Cerebellar nuclear complex (tissue), 1 donor: ENCODE measurements at regions not wholly inside any gene's neighbourhood (a gene's known extent, or its start where the extent isn't known, plus 50 kb on each side); places are given as distances from the start of the nearest gene placed in this dataset.
A peak's percentile ranks its signal among the peaks of the same experiment; 100 is the strongest.

ENCODE experiments used
- DNase-seq, 2 experiments: peaks; one replicate each; lab custom pipeline; 2025; lab: John Stamatoyannopoulos, UW

GRCh38 chr18:78528411-78529258 lies 451.0 kb upstream of the SALL3 start:
- no peak for DNase-seq

DNA sequence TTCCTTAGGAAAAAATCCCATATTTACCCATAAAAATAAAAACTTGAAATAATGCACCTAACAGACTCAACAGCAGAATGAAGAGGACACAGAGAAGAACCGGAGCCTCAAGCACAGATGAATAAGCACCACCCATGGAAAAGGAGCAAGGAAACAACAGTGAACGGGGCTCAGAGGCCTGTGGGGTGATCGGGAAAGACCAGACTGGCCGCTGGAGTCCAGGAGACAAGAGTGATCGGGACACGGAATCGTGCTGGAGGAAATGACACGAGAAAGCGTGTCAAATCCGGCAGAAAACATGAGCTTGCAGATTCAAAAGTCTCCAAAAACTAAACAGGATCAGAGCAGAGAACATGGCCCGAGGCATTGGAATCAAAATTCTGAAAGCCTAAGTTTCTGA lies 448.0 kb upstream of the SALL3 start:
- no peak for DNase-seq

DNA sequence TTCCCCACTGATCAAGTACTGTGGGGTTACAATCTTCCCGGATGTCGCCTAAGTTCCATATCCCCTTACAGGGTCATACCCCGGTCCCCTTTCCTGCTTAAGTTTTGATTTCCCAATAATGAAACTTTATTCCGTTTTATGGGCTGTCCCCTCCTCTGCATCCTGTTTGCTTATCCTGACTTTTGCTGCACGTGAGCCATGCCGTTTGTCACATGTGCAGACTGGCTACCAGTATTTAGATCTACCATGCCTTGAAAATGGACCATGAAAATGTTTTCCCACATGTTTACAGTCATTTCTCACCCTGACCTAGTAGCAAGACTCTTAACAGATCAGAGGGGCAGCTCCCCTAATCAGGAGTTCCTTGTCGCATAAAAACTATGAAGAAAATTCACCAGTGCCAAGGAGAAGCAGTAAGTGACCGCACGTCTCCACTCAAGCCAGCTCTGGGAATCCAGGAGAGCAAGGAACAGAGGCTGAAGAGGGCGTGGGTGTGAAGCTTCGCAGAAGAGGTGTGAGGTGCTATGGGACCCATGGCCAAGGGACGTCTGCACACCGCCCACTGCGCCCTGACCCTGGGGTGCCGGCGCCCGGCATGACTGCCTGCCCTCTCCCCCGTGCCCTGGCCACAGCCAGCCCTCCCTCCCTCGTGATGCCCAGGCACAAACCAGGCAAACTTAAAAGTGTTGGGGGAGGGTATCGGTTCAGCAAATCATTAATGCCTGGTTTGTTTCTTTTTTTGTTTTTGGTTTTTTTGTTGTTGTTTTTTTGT lies 440.8 kb upstream of the SALL3 start:
- DNase-seq: no peak

DNA sequence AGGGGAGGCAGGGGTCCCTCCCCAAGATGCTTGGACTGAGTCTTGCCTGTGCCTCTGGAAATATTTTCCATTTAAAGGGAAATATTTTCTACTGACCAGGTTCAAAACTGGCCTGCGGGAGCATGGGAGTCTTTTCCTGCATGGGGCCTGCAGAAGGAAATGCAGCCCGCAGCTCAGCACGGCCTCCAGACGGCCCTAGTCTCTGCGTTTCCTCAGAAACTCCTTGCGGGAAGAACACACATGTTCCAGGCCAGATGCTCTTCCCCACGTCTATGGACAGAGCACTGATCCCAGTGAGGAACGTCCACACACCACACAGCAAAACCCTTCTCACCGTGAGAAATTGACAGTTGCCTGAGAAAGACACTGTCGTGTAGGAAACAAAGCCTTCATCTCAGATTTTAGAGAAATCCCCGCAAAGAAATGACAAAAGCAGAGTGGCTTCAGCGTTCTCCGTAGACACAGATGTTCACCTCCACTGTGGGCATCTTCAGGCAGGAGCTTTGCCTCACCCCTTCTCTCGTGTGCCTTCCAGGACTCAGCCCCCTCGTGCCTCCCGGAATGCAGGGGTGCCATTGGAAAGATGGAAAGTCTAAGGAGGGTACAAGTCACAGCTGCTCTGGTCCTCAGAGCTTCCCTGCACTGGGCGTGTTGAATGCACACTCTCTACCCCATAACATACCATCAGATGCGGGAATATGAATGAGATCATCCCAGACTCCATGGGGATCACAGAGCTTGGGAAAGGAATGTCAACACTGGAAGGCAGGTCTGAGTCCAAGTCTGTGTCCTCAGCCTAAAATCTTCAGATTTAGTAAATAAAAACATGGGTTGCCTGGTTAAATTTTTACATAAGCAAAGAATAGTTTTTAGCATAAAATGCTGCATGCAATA lies 438.7 kb upstream of the SALL3 start:
- no peak for DNase-seq

GRCh38 chr18:78542204-78542603 lies 437.4 kb upstream of the SALL3 start:
- no peak for DNase-seq

- DNase-seq: no peak
Observed at GRCh38 chr18:78543201-78543725, 436.4 kb upstream of the SALL3 start.

DNA sequence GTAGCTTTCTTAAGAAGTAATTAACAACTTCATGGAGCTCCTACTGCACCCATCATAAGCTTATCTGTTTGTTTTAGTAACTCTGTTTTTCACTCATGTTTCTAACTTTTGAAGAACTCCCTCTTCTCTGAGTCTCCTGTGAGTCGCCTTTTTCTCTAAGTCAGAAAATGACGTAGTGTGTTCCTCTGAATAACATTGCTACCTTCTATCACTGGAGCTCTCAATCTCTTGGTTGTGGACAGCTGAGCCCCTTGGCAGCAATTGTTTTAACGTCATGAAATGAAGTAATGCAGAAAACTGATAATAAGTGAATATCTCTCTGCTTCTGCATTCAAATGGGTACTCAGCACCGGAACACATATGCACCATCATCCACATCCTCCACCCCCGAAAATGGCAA lies 433.3 kb upstream of the SALL3 start:
- DNase-seq: no peak

DNA sequence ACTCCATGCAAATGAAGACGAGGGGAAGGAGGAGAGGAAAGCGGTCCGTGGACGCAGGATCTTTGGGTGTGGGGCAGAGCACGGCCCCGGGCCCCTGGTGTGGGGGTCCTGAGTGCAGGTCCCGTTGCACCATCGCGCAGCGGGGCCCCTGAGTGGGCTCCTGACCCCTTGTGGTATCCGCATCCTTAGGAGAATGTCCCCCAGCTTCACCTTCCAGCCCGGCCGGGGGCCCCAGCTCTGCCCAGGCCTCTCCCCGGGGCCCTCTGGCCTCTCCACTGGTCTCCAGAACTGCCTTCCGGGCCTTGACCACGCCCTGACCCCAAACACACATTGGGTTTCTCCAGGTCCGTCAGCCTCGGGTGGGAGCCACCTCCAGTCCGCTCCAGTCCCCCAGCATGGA lies 431.8 kb upstream of the SALL3 start:
- DNase-seq: no peak

GRCh38 chr18:78548261-78549058 lies 431.2 kb upstream of the SALL3 start:
- no peak for DNase-seq

DNA sequence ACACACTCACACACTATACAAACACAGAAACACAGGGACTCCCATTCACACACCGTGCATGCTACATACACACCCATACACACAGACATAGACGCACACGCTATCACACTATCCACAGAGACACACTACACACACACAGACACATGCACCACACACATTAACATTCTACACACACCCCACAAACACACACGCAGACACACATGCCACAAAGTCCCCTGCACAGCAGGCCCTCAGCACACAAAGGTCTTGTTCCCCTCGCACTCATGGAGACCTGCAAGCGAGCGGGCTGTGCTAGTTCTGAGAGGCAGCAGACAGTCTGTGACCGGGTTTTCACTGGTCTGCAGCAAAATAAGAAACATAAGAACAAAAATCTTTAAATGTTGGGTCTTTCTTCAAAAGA lies 429.6 kb upstream of the SALL3 start:
- DNase-seq: no peak

- DNase-seq: no peak
Observed at GRCh38 chr18:78554944-78555608, 424.5 kb upstream of the SALL3 start.

GRCh38 chr18:78557371-78557770 lies 422.2 kb upstream of the SALL3 start:
- DNase-seq: no peak

DNA sequence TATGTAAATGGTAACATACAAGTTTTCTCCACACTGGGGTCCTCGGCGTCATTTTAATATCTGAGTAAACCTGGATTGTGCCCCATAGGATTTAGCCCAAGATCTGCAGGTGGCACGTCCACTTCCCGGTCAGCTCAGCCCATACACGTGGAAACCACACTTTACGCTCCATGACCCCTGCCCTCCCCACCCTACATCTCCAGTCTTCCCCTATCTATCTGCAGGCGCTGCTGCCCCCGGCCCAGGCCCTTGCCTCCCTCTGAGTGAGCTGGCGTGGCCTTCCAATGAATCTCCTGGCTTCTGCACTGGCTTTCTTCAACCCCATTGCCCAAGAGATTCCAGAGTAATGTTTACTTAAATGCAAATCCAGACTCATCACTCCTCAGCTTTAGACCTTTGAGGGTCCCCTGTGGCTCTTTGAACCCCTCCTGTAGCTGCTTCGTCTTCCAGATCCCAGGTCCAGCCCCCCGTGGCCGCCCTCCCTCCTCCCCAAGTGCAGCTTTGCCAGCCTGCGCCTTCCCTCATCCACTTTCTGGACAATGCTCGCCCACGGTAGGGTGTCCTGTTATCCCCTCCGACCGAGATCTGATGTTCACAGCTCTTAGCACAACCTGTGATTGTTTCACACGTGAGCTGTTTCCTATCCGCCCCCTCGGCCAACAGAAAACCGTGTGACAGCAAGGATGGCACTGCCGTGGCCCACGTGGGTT lies 421.4 kb upstream of the SALL3 start:
- DNase-seq: no peak

- DNase-seq: no peak
Observed at GRCh38 chr18:78558948-78559347, 420.7 kb upstream of the SALL3 start.

- DNase-seq: no peak
Observed at GRCh38 chr18:78559584-78559983, 420.0 kb upstream of the SALL3 start.

DNA sequence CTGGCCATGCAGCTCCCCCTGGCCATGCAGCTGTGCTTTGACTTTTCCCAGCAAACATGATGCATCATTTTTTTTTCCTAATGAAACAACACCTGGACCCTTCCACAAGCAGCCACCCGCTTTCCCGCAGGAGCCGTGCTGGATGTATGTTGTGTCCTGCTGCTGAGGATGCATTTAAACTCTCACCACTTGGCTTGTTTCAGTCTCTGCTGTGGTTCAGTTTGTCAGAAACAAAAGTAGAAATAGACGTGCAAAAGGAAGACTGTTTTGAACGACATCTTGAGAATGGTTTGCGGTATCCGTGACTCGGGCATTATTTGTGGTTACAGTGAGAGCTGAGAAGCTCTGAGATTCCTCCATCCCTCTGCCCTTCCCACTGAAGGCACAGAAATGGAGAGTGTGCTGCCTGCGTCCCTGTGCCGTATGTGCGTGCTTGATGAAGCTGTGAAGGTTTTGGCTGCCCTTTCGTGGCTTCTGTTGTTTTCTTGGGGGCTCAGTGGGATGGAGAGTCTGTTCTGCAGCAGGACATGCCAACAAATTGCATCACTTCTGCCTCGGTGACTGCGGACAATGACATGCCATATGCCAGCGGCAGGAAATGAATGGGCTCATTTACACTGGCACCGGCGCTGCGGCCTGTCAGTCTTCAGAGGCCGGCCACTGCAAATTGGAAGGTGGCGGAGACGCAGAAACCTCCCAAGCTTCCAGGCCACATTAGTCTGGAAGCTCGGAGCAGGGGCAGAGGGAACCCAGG lies 417.7 kb upstream of the SALL3 start:
- DNase-seq: peak in 1 of 2 experiments; percentile 28

DNA sequence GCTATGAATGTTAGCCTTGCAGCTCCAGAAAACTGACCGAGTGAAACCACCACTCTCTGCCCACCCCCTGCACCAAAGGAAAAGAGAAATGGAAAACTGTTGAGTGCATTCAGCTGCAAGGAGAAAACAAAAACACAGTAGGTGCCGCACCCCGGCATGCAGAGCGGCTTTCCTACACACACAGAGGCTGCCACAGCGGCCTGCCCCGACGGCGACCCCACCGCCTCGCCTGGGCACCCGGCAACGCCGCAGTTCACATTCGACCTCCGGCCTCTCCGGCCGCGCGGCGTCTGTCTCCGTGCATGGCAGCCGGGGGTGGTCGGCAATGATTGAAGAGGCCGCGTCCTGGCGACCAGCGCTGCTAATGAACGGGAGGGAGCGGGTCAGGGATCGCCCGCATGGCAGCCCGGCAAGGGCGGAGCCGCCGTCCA lies 417.1 kb upstream of the SALL3 start:
- no peak for DNase-seq

- no peak for DNase-seq
Observed at GRCh38 chr18:78563110-78563509, 416.5 kb upstream of the SALL3 start.

DNA sequence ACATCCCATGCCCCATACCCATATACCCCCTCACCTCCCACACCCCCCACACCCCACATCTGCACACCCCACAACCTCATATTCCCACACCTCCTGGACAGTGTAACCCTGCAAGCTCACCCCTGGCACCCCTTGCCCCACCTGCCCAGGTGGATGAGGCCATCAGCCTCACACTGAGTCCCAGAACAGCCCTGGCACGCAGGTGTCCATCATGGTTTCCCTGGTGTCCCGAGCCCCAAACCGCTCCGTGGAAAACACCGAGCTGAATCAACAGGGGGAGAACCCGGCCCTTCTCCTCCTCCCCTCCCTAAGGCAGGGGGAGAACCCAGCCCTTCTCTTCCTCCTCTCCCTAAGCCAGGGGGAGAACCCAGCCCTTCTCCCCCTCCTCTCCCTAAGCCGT lies 415.6 kb upstream of the SALL3 start:
- no peak for DNase-seq
